Ectodermal cell (in vitro differentiated cells): ENCODE measurements at regions not wholly inside any gene's neighbourhood (a gene's known extent, or its start where the extent isn't known, plus 50 kb on each side); places are given as distances from the start of the nearest gene placed in this dataset.

ENCODE experiments used
- H3K27ac ChIP-seq: 2 replicates; pipeline ENCODE4 v1.7.0; 2013; ENCODE audit warnings: mild to moderate bottlenecking, low read depth, low read length; ENCODE audit not compliant: insufficient read depth, poor library complexity, severe bottlenecking
- H3K27me3 ChIP-seq: 2 replicates; pipeline ENCODE4 v1.7.0; 2013; ENCODE audit warnings: mild to moderate bottlenecking, low read length; ENCODE audit not compliant: insufficient read depth, control insufficient read depth, poor library complexity, severe bottlenecking
- H3K36me3 ChIP-seq: one replicate; pipeline ENCODE4 v1.7.0; 2013; ENCODE audit warnings: low read length; ENCODE audit not compliant: control insufficient read depth, insufficient read depth
- H3K4me1 ChIP-seq: one replicate; pipeline ENCODE4 v1.7.0; 2013; ENCODE audit warnings: low read length; ENCODE audit not compliant: control insufficient read depth, insufficient read depth
- H3K4me3 ChIP-seq: 2 replicates; pipeline ENCODE4 v1.7.0; 2013; ENCODE audit warnings: low read depth, low read length, control low read depth; ENCODE audit not compliant: insufficient read depth
- H3K9me3 ChIP-seq: 2 replicates; pipeline ENCODE4 v1.7.0; 2013; ENCODE audit warnings: mild to moderate bottlenecking, low read length, moderate library complexity; ENCODE audit not compliant: control insufficient read depth
- WGBS, 2 experiments: methylation state at CpG; one replicate each; pipeline ENCODE4 v1.1.7; 2013; ENCODE audit warnings: missing lambda C conversion rate in 2 of 2; 5-methylcytosine and 5-hydroxymethylcytosine counted together

DNA sequence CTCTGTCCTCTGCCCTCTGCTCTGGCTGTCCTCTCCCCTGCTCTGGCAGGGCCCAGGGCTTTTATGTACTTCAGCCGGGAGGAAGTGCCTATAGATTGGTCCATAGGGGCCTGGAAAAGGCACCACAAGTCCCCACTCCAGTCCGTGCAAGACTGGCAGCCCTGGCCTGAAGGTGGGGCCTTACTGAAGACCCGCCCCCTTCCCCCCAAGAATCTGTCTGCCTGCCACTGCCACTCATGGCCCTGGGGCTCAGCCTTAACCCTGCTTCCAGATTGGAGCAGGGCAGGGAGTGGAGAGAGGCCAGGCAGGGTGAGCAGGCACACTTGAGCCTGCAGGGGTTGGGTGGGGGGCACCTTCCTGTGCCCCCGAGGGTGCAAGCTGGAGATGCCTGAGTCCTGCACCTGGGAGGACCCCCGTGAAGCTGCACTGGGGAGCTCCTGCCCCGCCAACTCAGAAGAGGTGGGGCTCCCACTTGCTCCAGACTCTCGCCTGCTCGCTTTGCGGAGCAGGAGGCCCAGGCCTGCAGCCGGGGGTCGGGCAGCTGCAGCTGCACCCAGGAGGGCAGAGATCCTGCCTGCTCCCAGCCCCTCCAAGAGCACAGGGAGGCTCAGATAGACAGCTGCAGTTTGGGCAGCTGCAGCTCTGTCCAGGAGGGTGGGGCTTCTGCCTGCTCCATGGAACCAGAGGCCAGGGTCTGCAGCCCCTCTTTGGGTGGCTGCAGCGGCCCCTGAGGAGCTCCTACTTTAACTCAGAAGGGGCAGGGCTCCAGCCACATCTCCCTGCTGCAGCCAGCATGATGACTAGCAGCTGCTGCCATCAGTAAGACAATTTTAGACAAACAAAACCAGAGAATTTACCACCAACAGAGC is 51.0 kb upstream of the SC5D start:
- 66% methylated on average over 12 of the region's 12 CpGs for WGBS, 2 experiments
- Histone ChIP-seq H3K4me1 (peaks cover 48% of the 10 kb centered on the region), H3K27ac (peak overlapping the region; percentile 33)

More for the DNA sequence above, 51.0 kb upstream of the SC5D start:
- Histone ChIP-seq H3K27me3 (no peaks in the 10 kb centered on the region), H3K4me3 (no peak overlapping the region), H3K9me3 (no peaks in the 10 kb centered on the region), H3K36me3 (no peaks in the 10 kb centered on the region)
